ENCODE measurements at regions not wholly inside any gene's neighbourhood (a gene's known extent, or its start where the extent isn't known, plus 50 kb on each side); places are given as distances from the start of the nearest gene placed in this dataset.

GRCh38 chrX:103151799-103152198 is 58.9 kb upstream of the NXF3 start:
- Histone ChIP-seq H3K4me3 (no peak overlapping the region), H3K4me1 (no peaks in the 10 kb centered on the region), H3K36me3 (no peaks in the 10 kb centered on the region), H3K9me3 (no peaks in the 10 kb centered on the region), H3K27me3 (peaks cover 0 to 6% (median 0%) of the 10 kb centered on the region in 3 donors), H3K27ac (no peak overlapping the region)
- DNase-seq (no peak), ATAC-seq (no peak)
- TF ChIP-seq POLR2A (IDR thresholded peaks at IDR 0.05), result no peak
- in situ Hi-C loops (cut with MboI; ENCODE audit: low sequenced_read_pairs in 4 of 4) (loop anchor here in 2 of 4 donors (25.0 kb wide), 2 partner anchors 89 to 214 kb away; partner anchors contain the start of genes BEX1 (in 1 of the 2) and RAB40AL (in 1 of the 2)), intact Hi-C loops (cut with DNase I; ENCODE audit: low total_unique reads) (no loop called here)

GRCh38 chrX:103149652-103150051 is 56.7 kb upstream of the NXF3 start:
- TF ChIP-seq, protein P1, sequence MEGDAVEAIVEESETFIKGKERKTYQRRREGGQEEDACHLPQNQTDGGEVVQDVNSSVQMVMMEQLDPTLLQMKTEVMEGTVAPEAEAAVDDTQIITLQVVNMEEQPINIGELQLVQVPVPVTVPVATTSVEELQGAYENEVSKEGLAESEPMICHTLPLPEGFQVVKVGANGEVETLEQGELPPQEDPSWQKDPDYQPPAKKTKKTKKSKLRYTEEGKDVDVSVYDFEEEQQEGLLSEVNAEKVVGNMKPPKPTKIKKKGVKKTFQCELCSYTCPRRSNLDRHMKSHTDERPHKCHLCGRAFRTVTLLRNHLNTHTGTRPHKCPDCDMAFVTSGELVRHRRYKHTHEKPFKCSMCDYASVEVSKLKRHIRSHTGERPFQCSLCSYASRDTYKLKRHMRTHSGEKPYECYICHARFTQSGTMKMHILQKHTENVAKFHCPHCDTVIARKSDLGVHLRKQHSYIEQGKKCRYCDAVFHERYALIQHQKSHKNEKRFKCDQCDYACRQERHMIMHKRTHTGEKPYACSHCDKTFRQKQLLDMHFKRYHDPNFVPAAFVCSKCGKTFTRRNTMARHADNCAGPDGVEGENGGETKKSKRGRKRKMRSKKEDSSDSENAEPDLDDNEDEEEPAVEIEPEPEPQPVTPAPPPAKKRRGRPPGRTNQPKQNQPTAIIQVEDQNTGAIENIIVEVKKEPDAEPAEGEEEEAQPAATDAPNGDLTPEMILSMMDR (IDR thresholded peaks at IDR 0.05 in 4 of 5, conservative IDR thresholded peaks at IDR 0.05 in 1 of 5), result no peak
- TF ChIP-seq POLR2A (IDR thresholded peaks at IDR 0.05), result no peak
- in situ Hi-C loops (cut with MboI; ENCODE audit: low sequenced_read_pairs in 4 of 4), result loop anchor here in 2 of 4 donors (25.0 kb wide), 2 partner anchors 87 to 212 kb away; partner anchors contain the start of genes BEX1 (in 1 of the 2) and RAB40AL (in 1 of the 2)

DNA sequence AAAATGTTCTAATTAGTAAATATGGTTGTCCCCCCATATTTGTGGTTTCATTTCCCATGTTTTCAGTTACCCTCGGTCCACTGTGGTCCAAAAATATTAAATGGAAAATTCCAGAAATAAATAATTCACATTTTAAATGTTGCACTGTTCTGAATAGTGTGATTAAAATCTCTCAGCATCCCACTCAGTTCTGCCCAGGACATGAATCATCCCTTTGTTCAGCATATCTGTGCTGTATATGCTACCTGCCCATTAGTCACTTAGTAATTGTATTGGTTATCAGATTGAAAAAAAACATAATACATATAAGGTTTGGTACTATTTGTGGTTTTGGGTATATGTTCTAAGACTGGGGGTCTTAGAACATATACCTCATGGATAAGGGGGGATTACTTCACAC is 55.1 kb upstream of the NXF3 start:
- no peak for TF ChIP-seq POLR2A (IDR thresholded peaks at IDR 0.05)
- TF ChIP-seq, protein P1 (IDR thresholded peaks at IDR 0.05 in 4 of 5, conservative IDR thresholded peaks at IDR 0.05 in 1 of 5), result no peak
- DNase-seq (no peak), ATAC-seq (no peak)
- no peaks in the 10 kb centered on the region for H3K9me3 ChIP-seq
- intact Hi-C loops (cut with DNase I; ENCODE audit: low total_unique reads), result no loop called here
- H3K36me3 ChIP-seq, result no peaks in the 10 kb centered on the region
- no peak overlapping the region for H3K27ac ChIP-seq
- H3K4me1 ChIP-seq, result no peaks in the 10 kb centered on the region
- H3K27me3 ChIP-seq, result peaks cover 0 to 6% (median 0%) of the 10 kb centered on the region in 3 donors
- no peak overlapping the region for H3K4me3 ChIP-seq
- in situ Hi-C loops (cut with MboI; ENCODE audit: low sequenced_read_pairs in 4 of 4), result no loop called here

More at GRCh38 chrX:103149652-103150051, 56.7 kb upstream of the NXF3 start:
- H3K27me3 ChIP-seq, result peaks cover 0 to 6% (median 0%) of the 10 kb centered on the region in 3 donors
- H3K27ac ChIP-seq, result no peak overlapping the region
- intact Hi-C loops (cut with DNase I; ENCODE audit: low total_unique reads), result no loop called here
- no peaks in the 10 kb centered on the region for H3K36me3 ChIP-seq
- no peak overlapping the region for H3K4me3 ChIP-seq
- no peak for DNase-seq
- no peak for ATAC-seq
- no peaks in the 10 kb centered on the region for H3K4me1 ChIP-seq
- no peaks in the 10 kb centered on the region for H3K9me3 ChIP-seq

Measured in gastrocnemius medialis (tissue), 4 donors.